ENCODE measurements at regions not wholly inside any gene's neighbourhood (a gene's known extent, or its start where the extent isn't known, plus 50 kb on each side); places are given as distances from the start of the nearest gene placed in this dataset.

DNA sequence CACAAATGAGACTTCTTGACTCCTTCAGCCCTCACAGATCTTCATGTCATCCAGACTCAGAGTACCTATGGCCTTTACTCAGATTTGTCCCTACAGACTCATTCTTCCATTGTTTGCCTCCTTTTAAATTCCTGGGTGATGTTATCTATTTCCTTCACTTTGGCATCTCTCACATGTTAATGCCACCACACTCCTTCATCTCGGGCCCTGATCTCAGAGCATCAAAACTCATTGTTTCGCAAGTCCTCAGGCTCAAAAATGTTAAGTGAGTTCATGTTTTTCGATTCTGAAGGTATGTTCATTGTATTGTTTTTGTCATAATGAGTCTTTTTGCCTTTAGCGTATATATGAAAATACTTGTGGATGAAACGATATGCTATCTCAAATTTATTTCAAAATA is 62.3 kb upstream of the AHR start:
- no peaks in the 10 kb centered on the region for H4K20me1 ChIP-seq (ENCODE audit: insufficient read depth)
- H3K4me2 ChIP-seq (ENCODE audit: low read length) = no peak overlapping the region
- no peak overlapping the region for H3K27ac ChIP-seq (ENCODE audit: low read length)
- no peaks in the 10 kb centered on the region for H3F3A ChIP-seq (ENCODE audit: insufficient read depth, low read length, poor library complexity, severe bottlenecking)
- H2AFZ ChIP-seq (ENCODE audit: low read depth, low read length) = no peak overlapping the region
- no peak overlapping the region for H3K4me3 ChIP-seq (ENCODE audit: low read length)
- no peak overlapping the region for H3K9ac ChIP-seq (ENCODE audit: low read length)
- H3K9me2 ChIP-seq (ENCODE audit: insufficient read depth, low read length) = no peaks in the 10 kb centered on the region
- H3K27me3 ChIP-seq (ENCODE audit: insufficient read depth, low read depth, low read length) = no peaks in the 10 kb centered on the region
- TF ChIP-seq MXI1 (conservative IDR thresholded peaks at IDR 0.05; ENCODE audit: poor library complexity, severe bottlenecking) = no peak
- TF ChIP-seq TAF1 (IDR thresholded peaks at IDR 0.05; ENCODE audit: low read depth) = no peak
- TF ChIP-seq RAD21 (conservative IDR thresholded peaks at IDR 0.05) = no peak
- TF ChIP-seq EP300 (conservative IDR thresholded peaks at IDR 0.05; ENCODE audit: poor library complexity, severe bottlenecking) = no peak
- TF ChIP-seq EZH2 (IDR thresholded peaks at IDR 0.05; ENCODE audit: borderline replicate concordance, insufficient read depth, low read length, poor library complexity, severe bottlenecking) = no peak
- TF ChIP-seq, protein P1, sequence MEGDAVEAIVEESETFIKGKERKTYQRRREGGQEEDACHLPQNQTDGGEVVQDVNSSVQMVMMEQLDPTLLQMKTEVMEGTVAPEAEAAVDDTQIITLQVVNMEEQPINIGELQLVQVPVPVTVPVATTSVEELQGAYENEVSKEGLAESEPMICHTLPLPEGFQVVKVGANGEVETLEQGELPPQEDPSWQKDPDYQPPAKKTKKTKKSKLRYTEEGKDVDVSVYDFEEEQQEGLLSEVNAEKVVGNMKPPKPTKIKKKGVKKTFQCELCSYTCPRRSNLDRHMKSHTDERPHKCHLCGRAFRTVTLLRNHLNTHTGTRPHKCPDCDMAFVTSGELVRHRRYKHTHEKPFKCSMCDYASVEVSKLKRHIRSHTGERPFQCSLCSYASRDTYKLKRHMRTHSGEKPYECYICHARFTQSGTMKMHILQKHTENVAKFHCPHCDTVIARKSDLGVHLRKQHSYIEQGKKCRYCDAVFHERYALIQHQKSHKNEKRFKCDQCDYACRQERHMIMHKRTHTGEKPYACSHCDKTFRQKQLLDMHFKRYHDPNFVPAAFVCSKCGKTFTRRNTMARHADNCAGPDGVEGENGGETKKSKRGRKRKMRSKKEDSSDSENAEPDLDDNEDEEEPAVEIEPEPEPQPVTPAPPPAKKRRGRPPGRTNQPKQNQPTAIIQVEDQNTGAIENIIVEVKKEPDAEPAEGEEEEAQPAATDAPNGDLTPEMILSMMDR (IDR thresholded peaks at IDR 0.05; ENCODE audit: poor library complexity, severe bottlenecking) = no peak
- TF ChIP-seq, protein P2, sequence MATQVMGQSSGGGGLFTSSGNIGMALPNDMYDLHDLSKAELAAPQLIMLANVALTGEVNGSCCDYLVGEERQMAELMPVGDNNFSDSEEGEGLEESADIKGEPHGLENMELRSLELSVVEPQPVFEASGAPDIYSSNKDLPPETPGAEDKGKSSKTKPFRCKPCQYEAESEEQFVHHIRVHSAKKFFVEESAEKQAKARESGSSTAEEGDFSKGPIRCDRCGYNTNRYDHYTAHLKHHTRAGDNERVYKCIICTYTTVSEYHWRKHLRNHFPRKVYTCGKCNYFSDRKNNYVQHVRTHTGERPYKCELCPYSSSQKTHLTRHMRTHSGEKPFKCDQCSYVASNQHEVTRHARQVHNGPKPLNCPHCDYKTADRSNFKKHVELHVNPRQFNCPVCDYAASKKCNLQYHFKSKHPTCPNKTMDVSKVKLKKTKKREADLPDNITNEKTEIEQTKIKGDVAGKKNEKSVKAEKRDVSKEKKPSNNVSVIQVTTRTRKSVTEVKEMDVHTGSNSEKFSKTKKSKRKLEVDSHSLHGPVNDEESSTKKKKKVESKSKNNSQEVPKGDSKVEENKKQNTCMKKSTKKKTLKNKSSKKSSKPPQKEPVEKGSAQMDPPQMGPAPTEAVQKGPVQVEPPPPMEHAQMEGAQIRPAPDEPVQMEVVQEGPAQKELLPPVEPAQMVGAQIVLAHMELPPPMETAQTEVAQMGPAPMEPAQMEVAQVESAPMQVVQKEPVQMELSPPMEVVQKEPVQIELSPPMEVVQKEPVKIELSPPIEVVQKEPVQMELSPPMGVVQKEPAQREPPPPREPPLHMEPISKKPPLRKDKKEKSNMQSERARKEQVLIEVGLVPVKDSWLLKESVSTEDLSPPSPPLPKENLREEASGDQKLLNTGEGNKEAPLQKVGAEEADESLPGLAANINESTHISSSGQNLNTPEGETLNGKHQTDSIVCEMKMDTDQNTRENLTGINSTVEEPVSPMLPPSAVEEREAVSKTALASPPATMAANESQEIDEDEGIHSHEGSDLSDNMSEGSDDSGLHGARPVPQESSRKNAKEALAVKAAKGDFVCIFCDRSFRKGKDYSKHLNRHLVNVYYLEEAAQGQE (IDR thresholded peaks at IDR 0.05; ENCODE audit: borderline replicate concordance) = no peak
- TF ChIP-seq POLR2AphosphoS5 (IDR thresholded peaks at IDR 0.05) = no peak
- no peak for TF ChIP-seq SMC3 (conservative IDR thresholded peaks at IDR 0.05; ENCODE audit: poor library complexity)
- no peaks in the 10 kb centered on the region for H3K36me3 ChIP-seq (ENCODE audit: insufficient read depth, low read length)
- no peaks in the 10 kb centered on the region for H3K79me2 ChIP-seq (replicated peaks; ENCODE audit: insufficient read depth, low read length)
- no peaks in the 10 kb centered on the region for H3K9me3 ChIP-seq (ENCODE audit: low read length)

DNA sequence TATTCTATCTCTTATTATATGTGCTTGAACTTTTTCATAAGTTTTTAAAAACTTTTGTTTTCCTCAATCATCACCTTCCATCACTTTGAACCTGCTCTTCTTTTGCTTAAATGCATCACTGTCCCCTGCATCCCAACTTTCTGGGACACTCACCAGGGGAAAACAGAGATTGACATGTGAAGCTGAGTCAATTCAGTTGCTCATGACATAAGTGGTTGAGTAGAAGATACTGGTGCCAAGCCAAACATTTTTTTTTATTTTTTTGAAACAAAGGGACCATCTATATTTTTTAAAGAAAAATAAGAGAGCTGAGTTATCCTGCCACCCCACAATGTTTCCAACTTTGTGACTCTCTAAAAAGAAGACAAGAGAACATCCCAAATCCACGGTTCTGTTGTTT is 61.8 kb upstream of the AHR start:
- no peaks in the 10 kb centered on the region for H3K9me2 ChIP-seq (ENCODE audit: insufficient read depth, low read length)
- no peak overlapping the region for H2AFZ ChIP-seq (ENCODE audit: low read depth, low read length)
- no peak overlapping the region for H3K9ac ChIP-seq (ENCODE audit: low read length)
- no peaks in the 10 kb centered on the region for H3K9me3 ChIP-seq (ENCODE audit: low read length)
- no peaks in the 10 kb centered on the region for H4K20me1 ChIP-seq (ENCODE audit: insufficient read depth)
- no peaks in the 10 kb centered on the region for H3F3A ChIP-seq (ENCODE audit: insufficient read depth, low read length, poor library complexity, severe bottlenecking)
- TF ChIP-seq SMC3 (conservative IDR thresholded peaks at IDR 0.05; ENCODE audit: poor library complexity) (no peak), EZH2 (IDR thresholded peaks at IDR 0.05; ENCODE audit: borderline replicate concordance, insufficient read depth, low read length, poor library complexity, severe bottlenecking) (no peak), TAF1 (IDR thresholded peaks at IDR 0.05; ENCODE audit: low read depth) (no peak), POLR2AphosphoS5 (IDR thresholded peaks at IDR 0.05) (no peak), EP300 (conservative IDR thresholded peaks at IDR 0.05; ENCODE audit: poor library complexity, severe bottlenecking) (no peak), MXI1 (conservative IDR thresholded peaks at IDR 0.05; ENCODE audit: poor library complexity, severe bottlenecking) (no peak), RAD21 (conservative IDR thresholded peaks at IDR 0.05) (no peak)
- no peak overlapping the region for H3K4me2 ChIP-seq (ENCODE audit: low read length)
- H3K27ac ChIP-seq (ENCODE audit: low read length) = no peak overlapping the region
- H3K4me3 ChIP-seq (ENCODE audit: low read length) = no peak overlapping the region
- no peaks in the 10 kb centered on the region for H3K36me3 ChIP-seq (ENCODE audit: insufficient read depth, low read length)
- no peaks in the 10 kb centered on the region for H3K79me2 ChIP-seq (replicated peaks; ENCODE audit: insufficient read depth, low read length)
- no peaks in the 10 kb centered on the region for H3K27me3 ChIP-seq (ENCODE audit: insufficient read depth, low read depth, low read length)

All from neural cell (in vitro differentiated cells).